Endothelial cell of umbilical vein (primary cell): ENCODE measurements at regions not wholly inside any gene's neighbourhood (a gene's known extent, or its start where the extent isn't known, plus 50 kb on each side); places are given as distances from the start of the nearest gene placed in this dataset.

Experiments used
- BruUV-seq: library from RNA; stranded (reverse); fragments of 400-500 nt; replicated peaks from 2 replicates; lab custom pipeline; 2021; lab: Mats Ljungman, UMichigan
- CTCF ChIA-PET: fragments of 300-600, 350-600 bp; sonication (Branson Sonifier 250); formaldehyde crosslinking; loops from one replicate; lab custom pipeline; 2021; ENCODE audit warnings: antibody characterized with exemption, inconsistent platforms; lab: Charles Lee
- POLR2A ChIA-PET: fragments of 300-600, 350-600 bp; sonication (Branson Sonifier 250); formaldehyde crosslinking; loops from one replicate; lab custom pipeline; 2021; ENCODE audit warnings: antibody characterized with exemption, inconsistent platforms; lab: Charles Lee
- DNase-seq: peaks from one replicate; pipeline ENCODE4 v3.0.0-alpha.2; 2011; ENCODE audit warnings: low read depth, low spot score
- FAIRE-seq: peaks from 2 replicates; lab custom pipeline; 2011; peaks lifted over from hg19 to GRCh38; lab: Jason Lieb, UNC
- H2AFZ ChIP-seq: 2 replicates; pipeline ENCODE4 v1.6.0; 2012; ENCODE audit warnings: low read depth, low read length, control low read depth, inconsistent platforms
- H3K27ac ChIP-seq: 2 replicates; pipeline ENCODE4 v1.5.1; 2011; ENCODE audit warnings: low read depth, mild to moderate bottlenecking, control low read depth, low read length, moderate library complexity; ENCODE audit not compliant: insufficient read depth
- H3K27me3 ChIP-seq, 2 experiments: 2 replicates each; pipeline versions ENCODE4 v1.6.0 to v1.6.1; 2011; ENCODE audit warnings: low read length in 2 of 2, mixed read lengths in 1 of 2; ENCODE audit not compliant: control insufficient read depth in 2 of 2, insufficient read depth in 2 of 2
- H3K36me3 ChIP-seq, 2 experiments: 2 replicates in 1 of 2; 3 replicates in 1 of 2; pipeline ENCODE4 v1.5.1; 2011; ENCODE audit warnings: low read length in 2 of 2, mild to moderate bottlenecking in 1 of 2, moderate library complexity in 1 of 2; ENCODE audit not compliant: control insufficient read depth in 2 of 2, insufficient read depth in 2 of 2; ENCODE audit errors: extremely low read depth in 1 of 2
- H3K4me1 ChIP-seq: 3 replicates; pipeline ENCODE4 v1.5.1; 2011; ENCODE audit warnings: mild to moderate bottlenecking, low read length; ENCODE audit not compliant: control insufficient read depth, insufficient read depth; ENCODE audit errors: extremely low read depth
- H3K4me2 ChIP-seq: 2 replicates; pipeline ENCODE4 v1.6.1; 2011; ENCODE audit warnings: low read length, control low read depth, mixed read lengths; ENCODE audit not compliant: insufficient read depth
- H3K4me3 ChIP-seq, 3 experiments: fragments of 200-600 bp in 1 of 3; sonication (generic), shearing (Covaris generic) in 1 of 3; replicated peaks in 1 of 3; 2 replicates each; pipeline ENCODE4 v1.5.1; 2011 to 2016; ENCODE audit warnings: control low read depth in 3 of 3, low read length in 3 of 3, mild to moderate bottlenecking in 2 of 3, inconsistent platforms in 1 of 3, low read depth in 1 of 3, moderate library complexity in 1 of 3; ENCODE audit not compliant: insufficient read depth in 1 of 3
- H3K79me2 ChIP-seq: 2 replicates; pipeline ENCODE4 v1.6.0; 2012; ENCODE audit warnings: low read length, inconsistent platforms; ENCODE audit not compliant: control insufficient read depth, insufficient read depth
- H3K9ac ChIP-seq: replicated peaks from 2 replicates; pipeline ENCODE3; 2011; ENCODE audit warnings: low read length, control low read depth; ENCODE audit not compliant: insufficient read depth; ENCODE audit errors: extremely low read depth
- H3K9me1 ChIP-seq: replicated peaks from 3 replicates; pipeline ENCODE4 v1.6.0; 2011; ENCODE audit warnings: mild to moderate bottlenecking, low read length; ENCODE audit not compliant: control insufficient read depth, insufficient read depth; ENCODE audit errors: extremely low read depth
- H3K9me3 ChIP-seq: replicated peaks from 2 replicates; pipeline ENCODE4 v1.5.1; 2012; ENCODE audit warnings: low read length, inconsistent platforms; ENCODE audit not compliant: control insufficient read depth, insufficient read depth
- H4K20me1 ChIP-seq: replicated peaks from 2 replicates; pipeline ENCODE3; 2011; ENCODE audit warnings: mild to moderate bottlenecking, low read length; ENCODE audit not compliant: control insufficient read depth, insufficient read depth; ENCODE audit errors: extremely low read depth
- CTCF ChIP-seq, 2 donors: IDR thresholded peaks; 1 replicate in 1 of 2; 2 replicates in 1 of 2; pipeline ENCODE4 v1.5.1; 2011; ENCODE audit warnings: low read length in 2 of 2, mild to moderate bottlenecking in 2 of 2, moderate library complexity in 2 of 2, control low read depth in 1 of 2, inconsistent platforms in 1 of 2, low read depth in 1 of 2; ENCODE audit not compliant: insufficient read depth in 1 of 2; ENCODE audit errors: extremely low read depth in 1 of 2
- EZH2 ChIP-seq: IDR thresholded peaks from 2 replicates; pipeline ENCODE4 v1.6.1; 2012; ENCODE audit warnings: borderline replicate concordance, low read depth, mild to moderate bottlenecking, moderate library complexity, low read length, inconsistent platforms; ENCODE audit not compliant: severe bottlenecking
- FOS ChIP-seq: IDR thresholded peaks from 2 replicates; pipeline ENCODE4 v1.6.1; 2011; ENCODE audit warnings: mild to moderate bottlenecking, low read length, moderate library complexity, borderline replicate concordance; ENCODE audit not compliant: insufficient read depth
- GATA2 ChIP-seq: IDR thresholded peaks from 2 replicates; pipeline ENCODE4 v1.7.0; 2011; ENCODE audit warnings: low read depth, mild to moderate bottlenecking, moderate library complexity, mixed read lengths, low read length; ENCODE audit not compliant: insufficient read length, insufficient read depth
- JUN ChIP-seq: IDR thresholded peaks from 2 replicates; pipeline ENCODE4 v1.6.1; 2011; ENCODE audit warnings: borderline replicate concordance, low read depth; ENCODE audit not compliant: insufficient read length, insufficient read depth
- MAX ChIP-seq: IDR thresholded peaks from 2 replicates; pipeline ENCODE4 v1.6.1; 2011; ENCODE audit not compliant: insufficient read depth, insufficient read length
- MYC ChIP-seq: IDR thresholded peaks from one replicate; pipeline ENCODE4 v1.6.1; 2011; ENCODE audit warnings: mild to moderate bottlenecking, low read depth, low read length
- POLR2A ChIP-seq: IDR thresholded peaks from 2 replicates; pipeline ENCODE4 v1.6.1; 2012; ENCODE audit warnings: low read depth, mild to moderate bottlenecking, control low read depth, low read length
- POLR2AphosphoS5 ChIP-seq: IDR thresholded peaks from 2 replicates; pipeline ENCODE4 v1.6.1; 2012; ENCODE audit warnings: low read depth, mild to moderate bottlenecking, control low read depth, low read length, moderate library complexity; ENCODE audit not compliant: insufficient read depth
- dilution Hi-C: fragments of 300-500 bp; cut with MboI; formaldehyde crosslinking; loops from one replicate; pipeline ENCODE4 v1.15.0; 2019; ENCODE audit warnings: low sequenced_read_pairs; ENCODE audit not compliant: extremely low pct_ligation_motif_present
- intact Hi-C: fragments of 100-400 bp; cut with micrococcal nuclease; formaldehyde crosslinking; loops from one replicate; pipeline ENCODE4 v1.10.0; 2022

GRCh38 chrX:28351801-28352200 lies 235.4 kb upstream of the IL1RAPL1 start:
- FAIRE-seq, result no peak
- no peak overlapping the region for H3K27ac ChIP-seq

More at GRCh38 chrX:28351801-28352200, 235.4 kb upstream of the IL1RAPL1 start:
- dilution Hi-C loops (no loop called here), intact Hi-C loops (no loop called here)
- ChIA-PET POLR2A (no interaction called here), CTCF (no interaction called here)
- no peaks in the 10 kb centered on the region for H3K4me1 ChIP-seq
- H4K20me1 ChIP-seq, result no peaks in the 10 kb centered on the region
- no peaks in the 10 kb centered on the region for H3K36me3 ChIP-seq
- H3K4me3 ChIP-seq, result no peak overlapping the region
- no peaks in the 10 kb centered on the region for H3K9me3 ChIP-seq
- H3K27me3 ChIP-seq, result no peaks in the 10 kb centered on the region
- H3K79me2 ChIP-seq, result no peaks in the 10 kb centered on the region
- no peak overlapping the region for H3K4me2 ChIP-seq
- TF ChIP-seq POLR2AphosphoS5 (no peak), GATA2 (no peak), POLR2A (no peak), EZH2 (no peak), CTCF (IDR thresholded peaks at IDR 0.05; ENCODE audit: extremely low read depth in 1 of 2, insufficient read depth in 1 of 2, low read depth in 1 of 2, low read length in 2 of 2) (no peak), MAX (no peak), FOS (no peak), MYC (no peak), JUN (no peak)
- DNase-seq, result no peak
- BruUV-seq, result no TSS peak
- H2AFZ ChIP-seq, result no peak overlapping the region
- no peak overlapping the region for H3K9ac ChIP-seq
- no peaks in the 10 kb centered on the region for H3K9me1 ChIP-seq
